ENCODE measurements at regions not wholly inside any gene's neighbourhood (a gene's known extent, or its start where the extent isn't known, plus 50 kb on each side); places are given as distances from the start of the nearest gene placed in this dataset.
"Not testable (repeated sequence)": the region's sequence is repeated elsewhere in the genome, so short reads cannot be mapped to it uniquely, and the experiment has no call there.

DNA sequence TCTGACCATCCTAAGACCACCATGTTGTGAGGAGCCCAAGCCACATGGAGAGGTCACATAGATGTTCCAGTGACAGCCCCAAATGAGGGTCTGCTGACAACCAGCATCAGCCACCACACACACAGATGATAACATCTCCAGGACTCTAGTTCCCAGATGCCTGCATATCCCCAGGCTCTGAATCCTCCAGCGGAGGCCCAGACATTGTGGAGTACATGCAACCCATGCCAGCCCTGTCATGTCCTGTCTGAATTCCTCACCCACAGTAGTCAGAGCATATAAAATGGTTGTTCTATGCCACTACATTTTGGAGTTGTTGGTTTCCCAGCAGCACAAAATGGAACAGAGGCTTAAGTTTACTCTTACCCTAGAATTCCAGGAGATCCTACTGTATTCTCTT is 122.0 kb upstream of the SLC35G4 start:
- Mint-ChIP-seq H3K4me3 (no peak overlapping the region), H3K9me3 (no peaks in the 10 kb centered on the region), H3K36me3 (ENCODE audit: low read depth) (no peaks in the 10 kb centered on the region), H3K27ac (no peak overlapping the region), H3K4me1 (no peaks in the 10 kb centered on the region), H3K27me3 (ENCODE audit: insufficient read depth) (no peaks in the 10 kb centered on the region)
- WGBS, 2 experiments (ENCODE audit: insufficient coverage in 1 of 2, insufficient read length in 1 of 2): 88 to 89% methylated on average over 1 of the region's 1 CpG
- no peak overlapping the region for H3K27ac ChIP-seq (ENCODE audit: low read depth, low read length)
- TF ChIP-seq CTCF (conservative IDR thresholded peaks at IDR 0.05): no peak
- no peaks in the 10 kb centered on the region for H3K9me3 ChIP-seq (ENCODE audit: control insufficient read depth, low read length)
- H3K36me3 ChIP-seq (ENCODE audit: control insufficient read depth, insufficient read depth, low read length): no peaks in the 10 kb centered on the region
- no peak for DNase-seq
- no peak overlapping the region for H3K4me3 ChIP-seq (ENCODE audit: low read length)
- H3K9ac ChIP-seq (ENCODE audit: extremely low read depth, low read length, poor library complexity, severe bottlenecking): no peak overlapping the region
- no peaks in the 10 kb centered on the region for H3K4me1 ChIP-seq (ENCODE audit: control insufficient read depth, insufficient read depth, low read length)
- no peaks in the 10 kb centered on the region for H3K27me3 ChIP-seq (ENCODE audit: control insufficient read depth, insufficient read depth, low read length, poor library complexity, severe bottlenecking)

- H3K4me3 Mint-ChIP-seq: no peak overlapping the region
- H3K4me1 Mint-ChIP-seq: no peaks in the 10 kb centered on the region
- no peaks in the 10 kb centered on the region for H3K36me3 Mint-ChIP-seq (ENCODE audit: low read depth)
- Histone ChIP-seq H3K4me1 (ENCODE audit: control insufficient read depth, insufficient read depth, low read length) (no peaks in the 10 kb centered on the region), H3K27ac (ENCODE audit: low read depth, low read length) (no peak overlapping the region), H3K36me3 (ENCODE audit: control insufficient read depth, insufficient read depth, low read length) (no peaks in the 10 kb centered on the region), H3K27me3 (ENCODE audit: control insufficient read depth, insufficient read depth, low read length, poor library complexity, severe bottlenecking) (no peaks in the 10 kb centered on the region), H3K9ac (ENCODE audit: extremely low read depth, low read length, poor library complexity, severe bottlenecking) (no peak overlapping the region), H3K9me3 (ENCODE audit: control insufficient read depth, low read length) (no peaks in the 10 kb centered on the region), H3K4me3 (ENCODE audit: low read length) (no peak overlapping the region)
- H3K27ac Mint-ChIP-seq: no peak overlapping the region
- H3K9me3 Mint-ChIP-seq: no peaks in the 10 kb centered on the region
- DNase-seq: no peak
- no peaks in the 10 kb centered on the region for H3K27me3 Mint-ChIP-seq (ENCODE audit: insufficient read depth)
- no peak for TF ChIP-seq CTCF (conservative IDR thresholded peaks at IDR 0.05)
Observed at GRCh38 chr18:11482271-11482670, 127.1 kb upstream of the SLC35G4 start.

DNA sequence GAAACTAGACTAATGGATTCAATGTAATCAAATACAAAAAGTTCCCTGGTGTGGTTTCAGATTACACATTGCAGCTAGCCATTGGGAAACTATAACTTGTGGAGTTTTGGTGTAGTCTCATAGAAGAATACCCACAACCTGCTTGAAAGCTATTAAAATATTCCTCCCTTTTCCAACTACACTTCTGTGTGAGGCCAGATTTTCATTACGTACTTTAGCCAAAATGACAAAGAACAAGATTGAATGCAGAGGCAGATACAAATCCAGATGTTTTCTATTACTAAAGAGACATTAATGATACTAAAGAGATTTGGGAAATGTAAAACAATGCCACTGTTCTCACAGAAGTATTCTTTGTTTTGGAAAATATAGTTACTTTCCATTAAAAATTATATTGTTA is 128.7 kb upstream of the SLC35G4 start:
- Mint-ChIP-seq H3K4me3 (no peak overlapping the region), H3K9me3 (no peaks in the 10 kb centered on the region), H3K27me3 (ENCODE audit: insufficient read depth) (no peaks in the 10 kb centered on the region), H3K27ac (no peak overlapping the region), H3K36me3 (ENCODE audit: low read depth) (no peaks in the 10 kb centered on the region), H3K4me1 (no peaks in the 10 kb centered on the region)
- WGBS, 2 experiments (ENCODE audit: insufficient coverage in 1 of 2, insufficient read length in 1 of 2): 80% methylated on average over 1 of the region's 1 CpG; no CpG with 5 or more reads in 1 of the 2 experiments
- H3K36me3 ChIP-seq (ENCODE audit: control insufficient read depth, insufficient read depth, low read length): no peaks in the 10 kb centered on the region
- no peak overlapping the region for H3K9ac ChIP-seq (ENCODE audit: extremely low read depth, low read length, poor library complexity, severe bottlenecking)
- H3K27me3 ChIP-seq (ENCODE audit: control insufficient read depth, insufficient read depth, low read length, poor library complexity, severe bottlenecking): no peaks in the 10 kb centered on the region
- no peak overlapping the region for H3K4me3 ChIP-seq (ENCODE audit: low read length)
- no peaks in the 10 kb centered on the region for H3K9me3 ChIP-seq (ENCODE audit: control insufficient read depth, low read length)
- H3K27ac ChIP-seq (ENCODE audit: low read depth, low read length): no peak overlapping the region
- no peak for DNase-seq
- no peaks in the 10 kb centered on the region for H3K4me1 ChIP-seq (ENCODE audit: control insufficient read depth, insufficient read depth, low read length)
- no peak for TF ChIP-seq CTCF (conservative IDR thresholded peaks at IDR 0.05)

DNA sequence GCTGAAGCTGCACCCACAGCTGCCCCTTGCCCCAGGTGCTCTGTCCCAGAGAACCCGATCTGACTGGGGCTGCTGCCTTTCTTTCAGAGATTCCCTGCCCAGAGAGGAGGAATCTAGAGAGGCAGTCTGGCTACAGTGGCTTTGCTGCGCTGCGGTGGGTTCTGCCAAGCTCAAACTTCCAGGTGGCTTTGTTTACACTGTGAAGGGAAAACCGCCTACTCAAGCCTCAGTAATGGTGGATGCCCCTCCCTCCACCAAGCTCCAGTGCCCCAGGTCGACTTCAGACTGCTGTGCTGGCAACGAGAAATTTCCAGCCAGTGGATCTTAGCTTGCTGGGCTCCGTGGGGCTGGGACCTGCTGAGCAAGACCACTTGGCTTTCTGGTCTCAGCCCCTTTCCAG is 130.4 kb upstream of the SLC35G4 start:
- H3K4me1 Mint-ChIP-seq; H3K9me3 ChIP-seq (ENCODE audit: control insufficient read depth, low read length); DNase-seq; H3K27ac ChIP-seq (ENCODE audit: low read depth, low read length); H3K4me3 ChIP-seq (ENCODE audit: low read length); H3K36me3 ChIP-seq (ENCODE audit: control insufficient read depth, insufficient read depth, low read length); H3K4me1 ChIP-seq (ENCODE audit: control insufficient read depth, insufficient read depth, low read length); H3K27me3 ChIP-seq (ENCODE audit: control insufficient read depth, insufficient read depth, low read length, poor library complexity, severe bottlenecking); H3K27ac Mint-ChIP-seq; H3K36me3 Mint-ChIP-seq (ENCODE audit: low read depth); H3K9ac ChIP-seq (ENCODE audit: extremely low read depth, low read length, poor library complexity, severe bottlenecking); H3K27me3 Mint-ChIP-seq (ENCODE audit: insufficient read depth); H3K4me3 Mint-ChIP-seq; H3K9me3 Mint-ChIP-seq: not testable (repeated sequence)
- WGBS, 2 experiments (ENCODE audit: insufficient coverage in 1 of 2, insufficient read length in 1 of 2): 81 to 86% methylated on average over 3 to 7 of the region's 7 CpGs
